Liver (tissue), 8 donors: ENCODE measurements at regions not wholly inside any gene's neighbourhood (a gene's known extent, or its start where the extent isn't known, plus 50 kb on each side); places are given as distances from the start of the nearest gene placed in this dataset.

ENCODE experiments used
- DNase-seq: peaks from one replicate; pipeline ENCODE4 v3.0.0-alpha.2; 2017; ENCODE audit warnings: low spot score
- H3K27ac ChIP-seq, 2 donors: one replicate each; pipeline ENCODE4 v1.7.0; 2013; ENCODE audit warnings: inconsistent platforms in 2 of 2, low read length in 2 of 2, control low read depth in 1 of 2, low read depth in 1 of 2, mild to moderate bottlenecking in 1 of 2
- H3K27me3 ChIP-seq, 4 donors: one replicate each; pipeline versions ENCODE4 v1.6.1 to v1.7.0; 2013; ENCODE audit warnings: low read length in 3 of 4, inconsistent platforms in 1 of 4, mild to moderate bottlenecking in 1 of 4, moderate library complexity in 1 of 4; ENCODE audit not compliant: control insufficient read depth in 4 of 4, insufficient read depth in 4 of 4
- H3K36me3 ChIP-seq, 4 donors: one replicate each; pipeline versions ENCODE4 v1.6.1 to v1.7.0; 2013; ENCODE audit warnings: low read length in 3 of 4, mild to moderate bottlenecking in 3 of 4, low read depth in 1 of 4, moderate library complexity in 1 of 4; ENCODE audit not compliant: control insufficient read depth in 4 of 4, insufficient read depth in 3 of 4
- H3K4me1 ChIP-seq, 4 donors: one replicate each; pipeline versions ENCODE4 v1.6.1 to v1.7.0; 2013; ENCODE audit warnings: low read length in 3 of 4, mild to moderate bottlenecking in 3 of 4, moderate library complexity in 1 of 4; ENCODE audit not compliant: control insufficient read depth in 4 of 4, insufficient read depth in 4 of 4
- H3K4me3 ChIP-seq, 3 donors: one replicate each; pipeline versions ENCODE4 v1.6.1 to v1.7.0; 2013; ENCODE audit warnings: low read length in 3 of 3, control low read depth in 1 of 3, low read depth in 1 of 3, mild to moderate bottlenecking in 1 of 3
- H3K9ac ChIP-seq, 2 donors: one replicate each; pipeline ENCODE4 v1.7.0; 2013; ENCODE audit warnings: low read length in 2 of 2, mild to moderate bottlenecking in 2 of 2, moderate library complexity in 2 of 2, control low read depth in 1 of 2, low read depth in 1 of 2
- H3K9me3 ChIP-seq, 4 donors: one replicate each; pipeline versions ENCODE4 v1.6.1 to v1.7.0; 2013; ENCODE audit warnings: low read length in 3 of 4; ENCODE audit not compliant: control insufficient read depth in 4 of 4
- ATF3 ChIP-seq: IDR thresholded peaks from 2 replicates; pipeline ENCODE4 v1.6.1; 2016; ENCODE audit warnings: antibody characterized with exemption
- CTCF ChIP-seq: fragments of 150-350 bp; IDR thresholded peaks from 2 replicates; pipeline ENCODE4 v1.5.1; 2017; ENCODE audit warnings: improper control_type of control experiment, low read depth, low read length; ENCODE audit not compliant: missing input control
- EGR1 ChIP-seq, 2 donors: IDR thresholded peaks; 2 replicates each; pipeline ENCODE4 v1.6.1; 2016 to 2018; ENCODE audit warnings: antibody characterized with exemption in 2 of 2, low read depth in 2 of 2
- FOXA1 ChIP-seq: IDR thresholded peaks from 2 replicates; pipeline ENCODE4 v1.6.1; 2016; ENCODE audit warnings: antibody characterized with exemption
- FOXA2 ChIP-seq: IDR thresholded peaks from 2 replicates; pipeline ENCODE4 v1.6.1; 2016; ENCODE audit warnings: antibody characterized with exemption
- GABPA ChIP-seq, 2 donors: IDR thresholded peaks in 1 of 2; conservative IDR thresholded peaks in 1 of 2; 2 replicates each; pipeline ENCODE4 v1.6.1; 2016; ENCODE audit warnings: antibody characterized with exemption in 2 of 2, mild to moderate bottlenecking in 1 of 2, moderate library complexity in 1 of 2
- HNF4A ChIP-seq, 2 donors: conservative IDR thresholded peaks; 2 replicates each; pipeline ENCODE4 v1.6.1; 2016; ENCODE audit warnings: antibody characterized with exemption in 2 of 2, mild to moderate bottlenecking in 2 of 2
- HNF4G ChIP-seq: IDR thresholded peaks from 2 replicates; pipeline ENCODE4 v1.6.1; 2016; ENCODE audit warnings: antibody characterized with exemption
- JUND ChIP-seq, 2 donors: IDR thresholded peaks; 2 replicates each; pipeline ENCODE4 v1.6.1; 2016; ENCODE audit warnings: antibody characterized with exemption in 2 of 2
- NR2F2 ChIP-seq: IDR thresholded peaks from 2 replicates; pipeline ENCODE4 v1.6.1; 2016; ENCODE audit warnings: antibody characterized with exemption
- RAD21 ChIP-seq, 2 donors: IDR thresholded peaks; 2 replicates each; pipeline ENCODE4 v1.6.1; 2016; ENCODE audit warnings: antibody characterized with exemption in 2 of 2, mild to moderate bottlenecking in 2 of 2
- SP1 ChIP-seq: IDR thresholded peaks from 2 replicates; pipeline ENCODE4 v1.6.1; 2018; ENCODE audit warnings: antibody characterized with exemption, mild to moderate bottlenecking
- TAF1 ChIP-seq: conservative IDR thresholded peaks from 2 replicates; pipeline ENCODE4 v1.6.1; 2016; ENCODE audit warnings: antibody characterized with exemption, mild to moderate bottlenecking
- ZBTB33 ChIP-seq: IDR thresholded peaks from 2 replicates; pipeline ENCODE4 v1.6.1; 2016; ENCODE audit warnings: antibody characterized with exemption
- WGBS: extraction: QIAGEN DNeasy Blood & Tissue Kit; methylation state at CpG from one replicate; pipeline ENCODE4 v1.1.7; 2013; 5-methylcytosine and 5-hydroxymethylcytosine counted together
- donor health status: healthy.
- donor health status: healthy.
- donor health status: healthy.
- donor health status: healthy.
- donor health status: healthy.

- Histone ChIP-seq H3K27me3 (no peaks in the 10 kb centered on the region), H3K4me3 (no peak overlapping the region), H3K9me3 (no peaks in the 10 kb centered on the region), H3K9ac (no peak overlapping the region), H3K4me1 (no peaks in the 10 kb centered on the region), H3K27ac (no peak overlapping the region), H3K36me3 (no peaks in the 10 kb centered on the region)
- DNase-seq = no peak
- TF ChIP-seq RAD21 (IDR thresholded peaks at IDR 0.05) (no peak), TAF1 (no peak), HNF4G (no peak), EGR1 (IDR thresholded peaks at IDR 0.05; ENCODE audit: low read depth in 2 of 2) (no peak), FOXA2 (no peak), SP1 (no peak), CTCF (no peak), JUND (IDR thresholded peaks at IDR 0.05) (no peak), ATF3 (no peak), ZBTB33 (no peak), GABPA (IDR thresholded peaks at IDR 0.05 in 1 of 2, conservative IDR thresholded peaks at IDR 0.05 in 1 of 2) (no peak)
- WGBS = 56% methylated on average over 6 of the region's 6 CpGs
Observed at GRCh38 chr12:31845613-31846322, 113.4 kb upstream of the RESF1 start.

- Histone ChIP-seq H3K4me1 (no peaks in the 10 kb centered on the region), H3K27ac (no peak overlapping the region), H3K27me3 (no peaks in the 10 kb centered on the region), H3K36me3 (no peaks in the 10 kb centered on the region), H3K9me3 (no peaks in the 10 kb centered on the region), H3K9ac (no peak overlapping the region), H3K4me3 (no peak overlapping the region)
- no peak for DNase-seq
- TF ChIP-seq FOXA2 (no peak), NR2F2 (no peak), GABPA (IDR thresholded peaks at IDR 0.05 in 1 of 2, conservative IDR thresholded peaks at IDR 0.05 in 1 of 2) (no peak), SP1 (no peak), JUND (IDR thresholded peaks at IDR 0.05) (no peak), CTCF (no peak), EGR1 (IDR thresholded peaks at IDR 0.05; ENCODE audit: low read depth in 2 of 2) (no peak), HNF4A (conservative IDR thresholded peaks at IDR 0.05) (no peak), FOXA1 (no peak)
- 76% methylated on average over 6 of the region's 6 CpGs for WGBS
Observed at GRCh38 chr12:31843398-31844095, 114.7 kb upstream of the AMN1 start.
